ENCODE measurements at regions not wholly inside any gene's neighbourhood (a gene's known extent, or its start where the extent isn't known, plus 50 kb on each side); places are given as distances from the start of the nearest gene placed in this dataset.

- TF ChIP-seq CTCF (IDR thresholded peaks at IDR 0.05; ENCODE audit: insufficient read depth, low read length) (no peak), REST (IDR thresholded peaks at IDR 0.05; ENCODE audit: insufficient replicate concordance, low read depth) (no peak), SPI1 (IDR thresholded peaks at IDR 0.05; ENCODE audit: borderline replicate concordance, low read depth) (no peak), POLR2AphosphoS5 (IDR thresholded peaks at IDR 0.05; ENCODE audit: low read depth) (no peak)
- no peak overlapping the region for H3K4me3 ChIP-seq (replicated peaks; ENCODE audit: insufficient read depth, low read length)
- H3K27ac ChIP-seq (replicated peaks) = no peak overlapping the region
- no peak for DNase-seq (ENCODE audit: low read depth in 1 of 2, low spot score in 1 of 2)
- H3K27me3 ChIP-seq (ENCODE audit: insufficient read depth, poor library complexity, severe bottlenecking) = no peaks in the 10 kb centered on the region
These were observed 851.7 kb upstream of the MAP3K7 start for GRCh38 chr6:91438570-91438969.

- Histone ChIP-seq H3K4me3 (replicated peaks; ENCODE audit: insufficient read depth, low read length) (no peak overlapping the region), H3K27ac (replicated peaks) (no peak overlapping the region), H3K27me3 (ENCODE audit: insufficient read depth, poor library complexity, severe bottlenecking) (no peaks in the 10 kb centered on the region)
- DNase-seq (ENCODE audit: low read depth in 1 of 2, low spot score in 1 of 2) = no peak
- TF ChIP-seq POLR2AphosphoS5 (IDR thresholded peaks at IDR 0.05; ENCODE audit: low read depth) = no peak
- TF ChIP-seq REST (IDR thresholded peaks at IDR 0.05; ENCODE audit: insufficient replicate concordance, low read depth) = no peak
- TF ChIP-seq CTCF (IDR thresholded peaks at IDR 0.05; ENCODE audit: insufficient read depth, low read length) = no peak
- TF ChIP-seq GABPA (IDR thresholded peaks at IDR 0.05; ENCODE audit: low read depth) = no peak
- TF ChIP-seq SPI1 (IDR thresholded peaks at IDR 0.05; ENCODE audit: borderline replicate concordance, low read depth) = no peak
These were observed 850.5 kb upstream of the MAP3K7 start for GRCh38 chr6:91437315-91437729.

GRCh38 chr6:91436448-91436847 lies 849.6 kb upstream of the MAP3K7 start:
- no peak for TF ChIP-seq REST (IDR thresholded peaks at IDR 0.05; ENCODE audit: insufficient replicate concordance, low read depth)
- DNase-seq (ENCODE audit: low read depth in 1 of 2, low spot score in 1 of 2) = no peak

GRCh38 chr6:91435630-91436029 lies 848.8 kb upstream of the MAP3K7 start:
- no peak overlapping the region for H3K27ac ChIP-seq (replicated peaks)
- TF ChIP-seq REST (IDR thresholded peaks at IDR 0.05; ENCODE audit: insufficient replicate concordance, low read depth) (no peak), GABPA (IDR thresholded peaks at IDR 0.05; ENCODE audit: low read depth) (no peak), POLR2AphosphoS5 (IDR thresholded peaks at IDR 0.05; ENCODE audit: low read depth) (no peak), SPI1 (IDR thresholded peaks at IDR 0.05; ENCODE audit: borderline replicate concordance, low read depth) (no peak), CTCF (IDR thresholded peaks at IDR 0.05; ENCODE audit: insufficient read depth, low read length) (no peak)
- no peak for DNase-seq (ENCODE audit: low read depth in 1 of 2, low spot score in 1 of 2)
- H3K27me3 ChIP-seq (ENCODE audit: insufficient read depth, poor library complexity, severe bottlenecking) = no peaks in the 10 kb centered on the region
- H3K4me3 ChIP-seq (replicated peaks; ENCODE audit: insufficient read depth, low read length) = no peak overlapping the region

More at GRCh38 chr6:91436448-91436847, 849.6 kb upstream of the MAP3K7 start:
- Histone ChIP-seq H3K27ac (replicated peaks) (no peak overlapping the region), H3K4me3 (replicated peaks; ENCODE audit: insufficient read depth, low read length) (no peak overlapping the region), H3K27me3 (ENCODE audit: insufficient read depth, poor library complexity, severe bottlenecking) (no peaks in the 10 kb centered on the region)
